ENCODE measurements at regions not wholly inside any gene's neighbourhood (a gene's known extent, or its start where the extent isn't known, plus 50 kb on each side); places are given as distances from the start of the nearest gene placed in this dataset.

DNA sequence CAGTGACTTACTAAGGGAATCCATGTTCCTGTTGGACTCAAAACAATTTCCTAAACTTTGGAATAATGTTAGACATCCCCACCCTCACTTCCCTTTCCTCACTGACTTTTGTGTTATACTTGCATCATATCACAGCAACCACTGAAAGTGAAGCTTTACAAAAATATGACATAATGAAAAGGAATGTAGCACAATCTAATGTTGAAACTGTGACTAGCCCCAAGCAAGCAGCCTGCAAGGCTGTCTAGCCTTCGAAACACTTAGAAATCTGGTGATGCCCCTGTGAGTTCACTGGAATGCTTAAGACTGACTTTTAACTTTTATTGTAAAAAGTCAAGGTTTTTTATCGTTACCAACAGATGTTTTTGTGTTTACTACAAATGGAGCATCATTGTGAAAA lies 203.7 kb upstream of the ZNF385D start (continued):
- TF ChIP-seq, protein P1, sequence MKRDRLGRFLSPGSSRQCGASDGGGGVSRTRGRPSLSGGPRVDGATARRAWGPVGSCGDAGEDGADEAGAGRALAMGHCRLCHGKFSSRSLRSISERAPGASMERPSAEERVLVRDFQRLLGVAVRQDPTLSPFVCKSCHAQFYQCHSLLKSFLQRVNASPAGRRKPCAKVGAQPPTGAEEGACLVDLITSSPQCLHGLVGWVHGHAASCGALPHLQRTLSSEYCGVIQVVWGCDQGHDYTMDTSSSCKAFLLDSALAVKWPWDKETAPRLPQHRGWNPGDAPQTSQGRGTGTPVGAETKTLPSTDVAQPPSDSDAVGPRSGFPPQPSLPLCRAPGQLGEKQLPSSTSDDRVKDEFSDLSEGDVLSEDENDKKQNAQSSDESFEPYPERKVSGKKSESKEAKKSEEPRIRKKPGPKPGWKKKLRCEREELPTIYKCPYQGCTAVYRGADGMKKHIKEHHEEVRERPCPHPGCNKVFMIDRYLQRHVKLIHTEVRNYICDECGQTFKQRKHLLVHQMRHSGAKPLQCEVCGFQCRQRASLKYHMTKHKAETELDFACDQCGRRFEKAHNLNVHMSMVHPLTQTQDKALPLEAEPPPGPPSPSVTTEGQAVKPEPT (CRISPR knock-in tag; IDR thresholded peaks at IDR 0.05; ENCODE audit: low read depth): no peak
- no peak for TF ChIP-seq SP4 (CRISPR knock-in tag; IDR thresholded peaks at IDR 0.05)
- TF ChIP-seq HNRNPUL1 (IDR thresholded peaks at IDR 0.05; ENCODE audit: low read depth, low read length): no peak
- TF ChIP-seq, protein P2, sequence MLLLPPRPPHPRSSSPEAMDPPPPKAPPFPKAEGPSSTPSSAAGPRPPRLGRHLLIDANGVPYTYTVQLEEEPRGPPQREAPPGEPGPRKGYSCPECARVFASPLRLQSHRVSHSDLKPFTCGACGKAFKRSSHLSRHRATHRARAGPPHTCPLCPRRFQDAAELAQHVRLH (CRISPR knock-in tag; IDR thresholded peaks at IDR 0.05; ENCODE audit: borderline replicate concordance, low read depth): no peak

DNA sequence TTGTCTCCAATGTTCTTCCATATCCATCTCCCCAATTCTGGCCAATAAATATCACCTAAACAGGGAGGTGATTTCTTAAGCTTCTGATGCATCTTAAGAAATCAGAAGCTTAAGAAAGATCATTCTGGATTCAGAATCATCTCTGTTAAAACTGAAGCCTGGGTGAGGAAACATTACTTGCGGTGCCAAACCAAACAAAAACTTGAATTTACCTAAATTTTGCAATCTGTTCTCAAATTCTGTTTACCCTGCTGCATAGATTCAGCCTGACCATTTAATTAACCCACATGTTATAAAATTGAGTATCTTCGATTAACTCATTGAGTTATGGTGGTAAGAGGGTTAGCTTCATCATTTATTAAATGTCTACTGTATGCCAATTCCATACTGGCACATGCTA lies 204.4 kb upstream of the ZNF385D start:
- H4K20me1 ChIP-seq (ENCODE audit: insufficient read depth, low read length): no peaks in the 10 kb centered on the region
- 17% methylated on average over 2 of the region's 2 CpGs for WGBS (ENCODE audit: low lambda C conversion rate)
- BruUV-seq (replicated peaks): no TSS peak
- TF ChIP-seq, protein P3, sequence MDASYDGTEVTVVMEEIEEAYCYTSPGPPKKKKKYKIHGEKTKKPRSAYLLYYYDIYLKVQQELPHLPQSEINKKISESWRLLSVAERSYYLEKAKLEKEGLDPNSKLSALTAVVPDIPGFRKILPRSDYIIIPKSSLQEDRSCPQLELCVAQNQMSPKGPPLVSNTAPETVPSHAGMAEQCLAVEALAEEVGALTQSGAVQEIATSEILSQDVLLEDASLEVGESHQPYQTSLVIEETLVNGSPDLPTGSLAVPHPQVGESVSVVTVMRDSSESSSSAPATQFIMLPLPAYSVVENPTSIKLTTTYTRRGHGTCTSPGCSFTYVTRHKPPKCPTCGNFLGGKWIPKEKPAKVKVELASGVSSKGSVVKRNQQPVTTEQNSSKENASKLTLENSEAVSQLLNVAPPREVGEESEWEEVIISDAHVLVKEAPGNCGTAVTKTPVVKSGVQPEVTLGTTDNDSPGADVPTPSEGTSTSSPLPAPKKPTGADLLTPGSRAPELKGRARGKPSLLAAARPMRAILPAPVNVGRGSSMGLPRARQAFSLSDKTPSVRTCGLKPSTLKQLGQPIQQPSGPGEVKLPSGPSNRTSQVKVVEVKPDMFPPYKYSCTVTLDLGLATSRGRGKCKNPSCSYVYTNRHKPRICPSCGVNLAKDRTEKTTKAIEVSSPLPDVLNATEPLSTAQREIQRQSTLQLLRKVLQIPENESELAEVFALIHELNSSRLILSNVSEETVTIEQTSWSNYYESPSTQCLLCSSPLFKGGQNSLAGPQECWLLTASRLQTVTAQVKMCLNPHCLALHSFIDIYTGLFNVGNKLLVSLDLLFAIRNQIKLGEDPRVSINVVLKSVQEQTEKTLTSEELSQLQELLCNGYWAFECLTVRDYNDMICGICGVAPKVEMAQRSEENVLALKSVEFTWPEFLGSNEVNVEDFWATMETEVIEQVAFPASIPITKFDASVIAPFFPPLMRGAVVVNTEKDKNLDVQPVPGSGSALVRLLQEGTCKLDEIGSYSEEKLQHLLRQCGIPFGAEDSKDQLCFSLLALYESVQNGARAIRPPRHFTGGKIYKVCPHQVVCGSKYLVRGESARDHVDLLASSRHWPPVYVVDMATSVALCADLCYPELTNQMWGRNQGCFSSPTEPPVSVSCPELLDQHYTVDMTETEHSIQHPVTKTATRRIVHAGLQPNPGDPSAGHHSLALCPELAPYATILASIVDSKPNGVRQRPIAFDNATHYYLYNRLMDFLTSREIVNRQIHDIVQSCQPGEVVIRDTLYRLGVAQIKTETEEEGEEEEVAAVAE (CRISPR knock-in tag; IDR thresholded peaks at IDR 0.05; ENCODE audit: borderline replicate concordance): no peak
- TF ChIP-seq FIP1L1 (IDR thresholded peaks at IDR 0.05; ENCODE audit: borderline replicate concordance, insufficient read depth, low read depth, low read length) (no peak), TMF1 (CRISPR knock-in tag; IDR thresholded peaks at IDR 0.05; ENCODE audit: low read depth) (no peak), IKZF1 (IDR thresholded peaks at IDR 0.05) (no peak)
- TF ChIP-seq, protein P4, sequence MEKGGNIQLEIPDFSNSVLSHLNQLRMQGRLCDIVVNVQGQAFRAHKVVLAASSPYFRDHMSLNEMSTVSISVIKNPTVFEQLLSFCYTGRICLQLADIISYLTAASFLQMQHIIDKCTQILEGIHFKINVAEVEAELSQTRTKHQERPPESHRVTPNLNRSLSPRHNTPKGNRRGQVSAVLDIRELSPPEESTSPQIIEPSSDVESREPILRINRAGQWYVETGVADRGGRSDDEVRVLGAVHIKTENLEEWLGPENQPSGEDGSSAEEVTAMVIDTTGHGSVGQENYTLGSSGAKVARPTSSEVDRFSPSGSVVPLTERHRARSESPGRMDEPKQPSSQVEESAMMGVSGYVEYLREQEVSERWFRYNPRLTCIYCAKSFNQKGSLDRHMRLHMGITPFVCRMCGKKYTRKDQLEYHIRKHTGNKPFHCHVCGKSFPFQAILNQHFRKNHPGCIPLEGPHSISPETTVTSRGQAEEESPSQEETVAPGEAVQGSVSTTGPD (CRISPR knock-in tag; IDR thresholded peaks at IDR 0.05): no peak

More for the DNA sequence above, 204.4 kb upstream of the ZNF385D start:
- intact Hi-C loops (cut with micrococcal nuclease; ENCODE audit: unreplicated experiment): no loop called here
- no peaks in the 10 kb centered on the region for H3K27me3 ChIP-seq (ENCODE audit: control insufficient read depth in 1 of 2, insufficient read depth in 2 of 2, low read length in 2 of 2)
- ATAC-seq: no peak
- DNase-seq (ENCODE audit: low spot score): no peak
- in situ Hi-C loops (cut with HindIII; ENCODE audit: extremely low pct_ligation_motif_present, low pct_unique_long_range_greater_than_20kb): no loop called here
- FAIRE-seq: no peak
- no peak overlapping the region for H3K4me3 ChIP-seq (replicated peaks in 1 of 3; ENCODE audit: insufficient read depth in 1 of 3, low read depth in 2 of 3, low read length in 3 of 3)
- no peaks in the 10 kb centered on the region for H3K79me2 ChIP-seq (ENCODE audit: insufficient read depth, low read length)
- no peaks in the 10 kb centered on the region for H3K36me3 ChIP-seq (replicated peaks in 1 of 2; ENCODE audit: control insufficient read depth in 1 of 2, insufficient read depth in 2 of 2, low read length in 2 of 2)
- no peak overlapping the region for H3K9ac ChIP-seq (ENCODE audit: insufficient read depth, low read depth, low read length)
- ChIA-PET POLR2A (no interaction called here), CTCF (ENCODE audit: low intra/inter-chr PET ratio, low total read pairs) (no interaction called here)
- H3K27ac ChIP-seq (ENCODE audit: extremely low read length, insufficient read depth, low read length): no peak overlapping the region
- H3K9me3 ChIP-seq (ENCODE audit: low read length): no peaks in the 10 kb centered on the region
- H3K4me1 ChIP-seq (ENCODE audit: insufficient read depth, low read length): no peaks in the 10 kb centered on the region
- H2AFZ ChIP-seq (ENCODE audit: low read length): no peak overlapping the region
- no peak overlapping the region for H3K4me2 ChIP-seq (ENCODE audit: low read depth, low read length)

Measured in HepG2 (cell line).